ENCODE measurements at regions not wholly inside any gene's neighbourhood (a gene's known extent, or its start where the extent isn't known, plus 50 kb on each side); places are given as distances from the start of the nearest gene placed in this dataset.
"Not testable (repeated sequence)": the region's sequence is repeated elsewhere in the genome, so short reads cannot be mapped to it uniquely, and the experiment has no call there.

GRCh38 chr14:56002876-56003625 lies 115.2 kb upstream of the PELI2 start:
- 81 to 87% methylated on average over 11 of the region's 11 CpGs for WGBS, 2 donors
- DNase-seq (ENCODE audit: low spot score in 2 of 2): no peak
- intact Hi-C loops (cut with DNase I; ENCODE audit: low total_unique reads): loop anchor here (10.0 kb wide), 1 partner anchor 162 kb away; no protein-coding TSS in a partner anchor
- no peak for TF ChIP-seq POLR2A (IDR thresholded peaks at IDR 0.05)
- TF ChIP-seq CTCF (IDR thresholded peaks at IDR 0.05): no peak
- no peak overlapping the region for H3K4me3 ChIP-seq (ENCODE audit: low read depth, poor library complexity, severe bottlenecking)

GRCh38 chr14:56004323-56004722 lies 113.9 kb upstream of the PELI2 start:
- DNase-seq (ENCODE audit: low spot score in 2 of 2): no peak
- intact Hi-C loops (cut with DNase I; ENCODE audit: low total_unique reads): loop anchor here (10.0 kb wide), 1 partner anchor 160 kb away; no protein-coding TSS in a partner anchor
- 38 to 41% methylated on average over 3 of the region's 3 CpGs for WGBS, 2 donors
- no peak overlapping the region for H3K4me3 ChIP-seq (ENCODE audit: low read depth, poor library complexity, severe bottlenecking)
- TF ChIP-seq POLR2A (IDR thresholded peaks at IDR 0.05) (no peak), CTCF (IDR thresholded peaks at IDR 0.05) (no peak)

- H3K4me3 ChIP-seq (ENCODE audit: low read depth, poor library complexity, severe bottlenecking): no peak overlapping the region
- 10 to 27% methylated on average over 14 of the region's 14 CpGs for WGBS, 2 donors
- TF ChIP-seq CTCF (IDR thresholded peaks at IDR 0.05) (no peak), POLR2A (IDR thresholded peaks at IDR 0.05) (no peak)
- peak in 1 of 2 donors; percentile 85 for DNase-seq (ENCODE audit: low spot score in 2 of 2)
- intact Hi-C loops (cut with DNase I; ENCODE audit: low total_unique reads): loop anchor here (10.0 kb wide), 1 partner anchor 160 kb away; no protein-coding TSS in a partner anchor
Observed at GRCh38 chr14:56004786-56005185, 113.4 kb upstream of the PELI2 start.

- TF ChIP-seq POLR2A (IDR thresholded peaks at IDR 0.05) (no peak), CTCF (IDR thresholded peaks at IDR 0.05) (no peak)
- no peak for DNase-seq (ENCODE audit: low spot score in 2 of 2)
- 32 to 35% methylated on average over 11 of the region's 11 CpGs for WGBS, 2 donors
- no peak overlapping the region for H3K4me3 ChIP-seq (ENCODE audit: low read depth, poor library complexity, severe bottlenecking)
- intact Hi-C loops (cut with DNase I; ENCODE audit: low total_unique reads): loop anchor here (10.0 kb wide), 1 partner anchor 159 kb away; no protein-coding TSS in a partner anchor
Observed at GRCh38 chr14:56005191-56006053, 112.8 kb upstream of the PELI2 start.

GRCh38 chr14:56007491-56007890 lies 110.7 kb upstream of the PELI2 start:
- not testable (repeated sequence) for DNase-seq (ENCODE audit: low spot score in 2 of 2); H3K4me3 ChIP-seq (ENCODE audit: low read depth, poor library complexity, severe bottlenecking)
- intact Hi-C loops (cut with DNase I; ENCODE audit: low total_unique reads): loop anchor here (10.0 kb wide), 1 partner anchor 157 kb away; no protein-coding TSS in a partner anchor
- 76 to 85% methylated on average over 5 of the region's 5 CpGs for WGBS, 2 donors

GRCh38 chr14:56008150-56008549 lies 110.1 kb upstream of the PELI2 start:
- H3K4me3 ChIP-seq (ENCODE audit: low read depth, poor library complexity, severe bottlenecking): no peak overlapping the region
- 73 to 90% methylated on average over 1 of the region's 1 CpG for WGBS, 2 donors
- no peak for TF ChIP-seq CTCF (IDR thresholded peaks at IDR 0.05)
- no peak for TF ChIP-seq POLR2A (IDR thresholded peaks at IDR 0.05)
- intact Hi-C loops (cut with DNase I; ENCODE audit: low total_unique reads): loop anchor here (10.0 kb wide), 1 partner anchor 157 kb away; no protein-coding TSS in a partner anchor
- no peak for DNase-seq (ENCODE audit: low spot score in 2 of 2)

DNA sequence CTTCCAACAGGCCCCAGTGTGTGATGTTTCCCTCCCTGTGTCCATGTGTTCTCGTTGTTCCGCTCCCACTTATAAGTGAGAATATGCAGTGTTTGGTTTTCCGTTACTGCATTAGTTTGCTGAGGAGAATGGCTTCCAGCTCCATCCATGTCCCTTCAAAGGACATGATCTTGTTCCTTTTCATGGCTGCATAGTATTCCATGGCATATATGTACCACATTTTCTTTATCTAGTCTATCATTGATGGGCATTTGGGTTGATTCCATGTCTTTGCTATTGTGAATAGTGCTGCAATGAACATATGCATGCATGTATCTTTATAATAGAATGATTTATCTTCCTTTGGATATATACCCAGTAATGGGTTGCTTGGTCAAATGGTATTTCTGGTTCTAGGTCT lies 109.5 kb upstream of the PELI2 start:
- not testable (repeated sequence) for H3K4me3 ChIP-seq (ENCODE audit: low read depth, poor library complexity, severe bottlenecking); DNase-seq (ENCODE audit: low spot score in 2 of 2)
- intact Hi-C loops (cut with DNase I; ENCODE audit: low total_unique reads): loop anchor here (10.0 kb wide), 1 partner anchor 156 kb away; no protein-coding TSS in a partner anchor
- WGBS, 2 donors: 95 to 96% methylated on average over 3 of the region's 3 CpGs
